Activated CD4-positive, alpha-beta T cell treated with anti-CD3 and anti-CD28 coated beads, Interleukin-2, amount 10 ng/mL, durations not matched to agents 7 days and 5 days (primary cell): ENCODE measurements at regions not wholly inside any gene's neighbourhood (a gene's known extent, or its start where the extent isn't known, plus 50 kb on each side); places are given as distances from the start of the nearest gene placed in this dataset.
"Not testable (repeated sequence)": the region's sequence is repeated elsewhere in the genome, so short reads cannot be mapped to it uniquely, and the experiment has no call there.

ENCODE experiments used
- CTCF ChIA-PET: fragments of 350-600 bp; sonication (Branson Sonifier 250); formaldehyde crosslinking; loops from one replicate; lab custom pipeline; 2021; ENCODE audit warnings: antibody characterized with exemption; lab: Charles Lee
- POLR2A ChIA-PET: fragments of 350-600 bp; sonication (Branson Sonifier 250); formaldehyde crosslinking; loops from one replicate; lab custom pipeline; 2021; ENCODE audit warnings: antibody characterized with exemption; lab: Charles Lee
- DNase-seq: peaks from one replicate; pipeline ENCODE4 v3.0.0-alpha.2; 2020
- H3K27ac Mint-ChIP-seq: one replicate; pipeline ENCODE4 v1.8.0; 2021; ENCODE audit warnings: mild to moderate bottlenecking, moderate library complexity, mixed read lengths
- H3K27me3 Mint-ChIP-seq: one replicate; pipeline ENCODE4 v1.8.0; 2021; ENCODE audit warnings: mixed read lengths
- H3K36me3 Mint-ChIP-seq: one replicate; pipeline ENCODE4 v1.8.0; 2021; ENCODE audit warnings: low read depth, mixed read lengths
- H3K4me1 Mint-ChIP-seq: one replicate; pipeline ENCODE4 v1.8.0; 2021; ENCODE audit warnings: mixed read lengths
- H3K4me3 Mint-ChIP-seq: one replicate; pipeline ENCODE4 v1.8.0; 2021; ENCODE audit warnings: mild to moderate bottlenecking, moderate library complexity, mixed read lengths
- H3K9me3 Mint-ChIP-seq: one replicate; pipeline ENCODE4 v1.8.0; 2021; ENCODE audit warnings: mixed read lengths

DNA sequence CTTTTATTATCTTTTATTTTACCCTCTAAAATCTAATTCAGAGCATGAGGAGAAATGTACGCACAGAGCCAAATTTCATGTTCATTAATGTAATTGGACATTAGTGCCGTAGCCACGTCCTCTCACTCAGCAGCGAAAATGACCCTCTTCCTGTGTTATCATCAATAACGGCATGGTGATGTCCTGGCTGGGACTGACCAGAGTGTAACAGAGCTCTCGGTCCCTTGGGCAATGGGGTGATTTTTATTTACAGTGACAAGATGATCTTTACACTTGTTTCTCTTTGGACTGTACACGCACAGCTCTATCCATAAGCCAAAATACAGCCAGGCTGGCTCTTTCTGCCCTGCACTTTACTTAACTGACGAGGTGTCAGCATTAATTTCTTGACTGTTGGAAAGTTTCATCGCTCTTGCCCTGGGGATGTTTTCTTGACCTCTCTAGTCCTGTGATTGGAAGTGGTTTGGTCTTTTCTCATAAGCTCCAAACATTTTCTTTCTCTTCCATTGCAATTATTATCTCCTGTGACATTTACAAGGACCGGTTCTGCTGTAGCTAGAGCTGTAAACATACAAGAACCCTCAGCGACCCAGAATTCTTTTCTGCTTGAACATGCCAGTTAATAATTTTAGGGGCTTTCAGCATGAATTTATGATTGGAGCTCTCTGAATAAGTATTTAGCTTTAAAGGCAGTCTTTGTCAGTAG, 308.0 kb upstream of the PIK3C3 start:
- H3K4me1 Mint-ChIP-seq = no peaks in the 10 kb centered on the region
- POLR2A ChIA-PET = no interaction called here
- CTCF ChIA-PET = no interaction called here
- no peaks in the 10 kb centered on the region for H3K27me3 Mint-ChIP-seq
- no peak for DNase-seq
- no peaks in the 10 kb centered on the region for H3K36me3 Mint-ChIP-seq
- no peak overlapping the region for H3K27ac Mint-ChIP-seq
- no peaks in the 10 kb centered on the region for H3K9me3 Mint-ChIP-seq
- no peak overlapping the region for H3K4me3 Mint-ChIP-seq

DNA sequence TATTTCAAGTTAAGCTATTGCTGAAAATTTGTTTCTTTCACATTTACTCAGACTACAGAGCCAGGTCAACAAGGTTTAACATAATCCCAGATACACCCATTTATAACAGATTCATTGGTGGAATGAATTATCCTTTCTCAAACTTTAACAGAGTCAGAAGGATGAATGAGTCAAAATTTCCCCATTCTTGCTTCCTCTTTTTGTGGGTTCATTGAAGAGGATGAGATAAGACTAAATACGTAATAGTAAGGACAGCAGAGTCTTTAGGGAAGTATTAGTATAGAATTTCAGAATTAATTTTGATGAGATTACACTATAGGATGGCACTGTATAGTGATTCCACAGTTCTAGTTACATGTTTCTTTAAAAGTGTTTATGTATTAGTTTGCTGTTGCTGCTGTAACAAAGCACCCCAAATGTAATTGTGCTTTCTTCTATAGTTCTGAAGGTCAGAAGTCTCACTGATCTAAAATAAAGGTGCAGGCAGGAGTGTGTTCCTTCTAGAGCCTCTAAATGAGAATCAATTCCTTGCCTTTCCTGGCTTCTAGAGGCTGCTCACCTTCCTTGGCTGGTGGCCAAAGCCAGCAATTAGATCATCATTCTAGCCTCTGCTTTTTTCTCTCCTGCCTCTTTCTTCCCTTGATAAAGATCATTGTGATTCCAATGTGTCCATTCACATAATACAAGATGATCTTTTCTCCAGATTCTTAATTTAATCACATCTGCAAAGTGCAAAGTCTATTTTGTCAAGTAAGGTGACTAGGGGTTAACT, 309.3 kb upstream of the PIK3C3 start:
- Mint-ChIP-seq H3K36me3 (no peaks in the 10 kb centered on the region), H3K27ac (no peak overlapping the region), H3K9me3 (no peaks in the 10 kb centered on the region), H3K27me3 (no peaks in the 10 kb centered on the region), H3K4me3 (no peak overlapping the region), H3K4me1 (no peaks in the 10 kb centered on the region)
- ChIA-PET CTCF (interaction anchor here (0.6 kb wide), 1 partner anchor 104 kb away, joined by 3 read pairs; no protein-coding TSS in a partner anchor), POLR2A (no interaction called here)
- no peak for DNase-seq

DNA sequence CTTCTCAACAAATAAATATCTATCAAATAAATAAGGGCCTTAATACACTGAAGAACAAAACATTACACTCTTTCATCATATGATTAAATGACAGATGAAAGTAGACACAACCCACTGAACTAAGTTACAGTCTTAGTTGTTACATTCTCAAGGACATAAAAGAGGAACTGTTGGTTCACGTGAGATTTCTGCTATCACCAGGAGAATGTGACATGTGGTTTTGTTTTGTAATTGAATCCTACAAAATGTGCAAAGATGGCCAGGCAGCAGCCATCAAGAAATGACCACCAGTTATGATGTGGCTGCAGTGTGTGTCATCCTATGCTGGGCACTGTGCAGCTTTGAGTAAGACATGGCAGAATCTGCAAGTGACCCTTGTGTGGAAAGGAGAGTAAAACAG, 310.6 kb upstream of the PIK3C3 start:
- Mint-ChIP-seq H3K27ac (no peak overlapping the region), H3K27me3 (no peaks in the 10 kb centered on the region), H3K4me1 (no peaks in the 10 kb centered on the region), H3K4me3 (no peak overlapping the region), H3K36me3 (no peaks in the 10 kb centered on the region), H3K9me3 (no peaks in the 10 kb centered on the region)
- CTCF ChIA-PET = no interaction called here
- no peak for DNase-seq
- POLR2A ChIA-PET = no interaction called here

DNA sequence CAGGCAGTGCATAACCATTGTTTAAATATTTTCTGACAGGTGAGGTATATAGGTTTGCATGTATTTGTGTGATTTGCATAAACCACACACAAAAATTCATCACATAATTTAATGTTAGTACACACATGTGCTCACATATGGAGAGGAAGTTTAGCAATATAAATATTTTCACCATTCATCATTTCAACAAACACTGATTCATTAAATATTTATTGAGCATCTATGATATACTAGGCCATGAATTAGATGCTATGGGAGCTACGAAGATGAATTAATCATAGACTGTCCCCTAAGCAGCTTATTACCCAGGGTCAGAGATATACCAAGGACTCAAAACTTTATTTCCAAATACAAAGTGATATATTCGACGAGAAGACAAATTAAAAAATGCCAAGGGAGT, 311.6 kb upstream of the PIK3C3 start:
- Mint-ChIP-seq H3K4me3 (no peak overlapping the region), H3K4me1 (no peaks in the 10 kb centered on the region), H3K36me3 (no peaks in the 10 kb centered on the region), H3K27me3 (no peaks in the 10 kb centered on the region), H3K9me3 (no peaks in the 10 kb centered on the region), H3K27ac (no peak overlapping the region)
- DNase-seq = no peak
- CTCF ChIA-PET = no interaction called here
- POLR2A ChIA-PET = no interaction called here

DNA sequence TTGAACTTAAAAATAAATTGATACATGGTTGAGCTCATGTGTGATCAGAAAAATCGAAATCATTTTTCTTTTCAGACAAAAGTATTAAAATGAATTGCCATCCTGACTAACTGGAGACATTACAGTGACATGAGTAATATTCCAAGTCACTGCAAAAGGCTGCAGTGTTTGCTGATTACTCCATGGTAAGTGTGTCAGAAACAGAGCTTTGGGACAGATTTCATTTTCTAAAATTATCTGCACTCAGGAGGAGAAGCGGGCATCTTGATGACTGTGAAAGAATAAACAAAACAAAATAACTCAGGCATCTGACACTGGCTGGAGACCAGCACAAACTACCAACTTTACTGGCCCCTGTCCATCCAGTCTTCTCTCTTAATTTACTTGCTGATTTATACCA, 312.3 kb upstream of the PIK3C3 start:
- no peaks in the 10 kb centered on the region for H3K9me3 Mint-ChIP-seq
- ChIA-PET POLR2A (no interaction called here), CTCF (no interaction called here)
- H3K4me3 Mint-ChIP-seq = no peak overlapping the region
- DNase-seq = no peak
- H3K27ac Mint-ChIP-seq = no peak overlapping the region
- no peaks in the 10 kb centered on the region for H3K27me3 Mint-ChIP-seq
- no peaks in the 10 kb centered on the region for H3K4me1 Mint-ChIP-seq
- H3K36me3 Mint-ChIP-seq = no peaks in the 10 kb centered on the region

DNA sequence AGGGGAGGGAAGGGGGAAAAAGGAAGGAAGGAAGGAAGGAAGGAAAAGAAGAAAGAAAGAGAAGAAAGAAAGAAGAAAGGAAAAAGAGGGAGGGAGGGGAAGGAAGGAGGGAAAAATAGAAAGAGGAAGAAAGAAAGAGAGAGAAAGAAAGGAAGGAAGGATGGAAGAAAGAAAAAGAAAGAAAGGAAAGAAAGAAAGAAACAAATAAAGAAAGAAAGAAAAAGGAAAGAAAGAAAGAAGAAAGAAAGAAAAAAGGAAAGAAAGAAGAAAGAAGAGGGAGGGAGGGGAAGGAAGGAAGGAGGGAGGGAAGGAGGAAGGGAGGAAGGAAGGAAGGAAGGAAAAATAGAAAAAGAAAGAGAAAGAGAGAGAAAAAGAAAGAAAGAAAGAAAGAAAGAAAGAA, 315.8 kb upstream of the PIK3C3 start:
- CTCF ChIA-PET = no interaction called here
- H3K27me3 Mint-ChIP-seq = no peaks in the 10 kb centered on the region
- H3K4me1 Mint-ChIP-seq = no peaks in the 10 kb centered on the region

DNA sequence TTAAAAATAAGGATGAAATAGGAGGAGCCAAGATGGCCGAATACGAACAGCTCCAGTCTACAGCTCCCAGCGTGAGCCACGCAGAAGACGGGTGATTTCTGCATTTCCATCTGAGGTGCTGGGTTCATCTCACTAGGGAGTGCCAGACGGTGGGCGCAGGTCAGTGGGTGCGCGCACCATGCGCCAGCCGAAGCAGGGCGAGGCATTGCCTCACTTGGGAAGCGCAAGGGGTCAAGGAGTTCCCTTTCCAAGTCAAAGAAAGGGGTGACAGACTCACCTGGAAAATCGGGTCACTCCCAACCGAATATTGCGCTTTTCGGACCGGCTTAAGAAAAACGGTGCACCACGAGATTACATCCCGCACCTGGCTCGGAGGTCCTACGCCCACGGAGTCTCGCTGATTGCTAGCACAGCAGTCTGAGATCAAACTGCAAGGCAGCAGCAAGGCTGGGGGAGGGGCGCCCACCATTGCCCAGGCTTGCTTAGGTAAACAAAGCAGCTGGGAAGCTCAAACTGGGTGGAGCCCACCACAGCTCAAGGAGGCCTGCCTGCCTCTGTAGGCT, 323.2 kb upstream of the PIK3C3 start:
- H3K27ac Mint-ChIP-seq, H3K4me3 Mint-ChIP-seq, CTCF ChIA-PET, H3K9me3 Mint-ChIP-seq, POLR2A ChIA-PET, H3K4me1 Mint-ChIP-seq, H3K27me3 Mint-ChIP-seq, H3K36me3 Mint-ChIP-seq, DNase-seq: not testable (repeated sequence)

More for the DNA sequence above, 315.8 kb upstream of the PIK3C3 start:
- Mint-ChIP-seq H3K27ac (no peak overlapping the region), H3K4me3 (no peak overlapping the region), H3K36me3 (no peaks in the 10 kb centered on the region), H3K9me3 (no peaks in the 10 kb centered on the region)
- no peak for DNase-seq
- POLR2A ChIA-PET = no interaction called here

DNA sequence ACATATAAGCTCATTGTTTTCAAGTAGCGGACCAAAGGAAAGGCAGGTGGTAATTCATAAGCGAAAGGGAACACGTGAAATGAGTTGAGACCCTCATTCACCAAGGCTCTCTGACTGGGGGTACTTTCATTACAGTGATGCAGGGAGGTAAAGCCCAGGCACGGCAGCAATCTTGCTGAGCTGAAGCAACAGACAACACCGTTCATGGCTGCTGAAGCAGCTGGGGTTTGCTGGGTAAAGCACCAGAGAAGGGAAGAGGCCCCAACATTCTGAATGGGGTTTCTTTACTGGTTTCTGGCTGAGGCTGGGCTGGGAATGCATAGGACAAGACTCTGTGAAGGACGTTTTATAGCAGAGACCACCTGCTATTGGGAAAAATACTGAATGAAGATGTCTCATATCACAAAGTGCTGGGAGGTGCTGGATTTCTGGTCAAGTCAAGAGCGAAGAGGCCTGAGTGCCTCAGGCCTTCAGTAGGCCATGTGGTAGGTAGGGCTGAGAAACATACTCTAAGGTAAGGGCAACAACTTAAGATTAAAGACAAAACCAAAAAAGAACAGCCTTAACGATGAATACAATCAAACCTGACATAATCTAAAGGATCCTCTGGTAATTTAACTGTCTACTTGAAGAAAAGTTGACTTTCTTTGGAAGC, 324.7 kb upstream of the PIK3C3 start:
- H3K4me3 Mint-ChIP-seq = no peak overlapping the region
- CTCF ChIA-PET = no interaction called here
- no peaks in the 10 kb centered on the region for H3K9me3 Mint-ChIP-seq
- no peak overlapping the region for H3K27ac Mint-ChIP-seq
- H3K4me1 Mint-ChIP-seq = no peaks in the 10 kb centered on the region
- H3K27me3 Mint-ChIP-seq = no peaks in the 10 kb centered on the region
- H3K36me3 Mint-ChIP-seq = no peaks in the 10 kb centered on the region
- POLR2A ChIA-PET = no interaction called here
- no peak for DNase-seq

DNA sequence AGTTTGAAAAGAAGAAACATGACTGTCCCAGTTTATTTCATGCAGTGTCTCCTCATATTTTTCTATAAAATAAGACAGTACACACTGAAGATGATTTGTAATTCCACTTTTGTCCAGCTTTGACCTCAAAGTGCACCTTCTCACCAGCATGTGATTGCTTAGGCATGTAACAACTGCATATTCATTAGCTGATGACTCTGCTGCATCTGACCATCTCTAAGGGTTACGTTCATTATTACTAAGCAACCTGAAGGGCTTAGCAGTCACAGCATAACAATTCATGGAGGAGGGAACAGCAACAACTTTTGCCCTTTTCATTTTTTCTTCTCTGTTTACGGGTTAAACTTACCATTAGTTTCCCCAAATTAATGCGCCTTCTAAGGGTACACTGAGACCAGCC, 330.6 kb upstream of the PIK3C3 start:
- H3K9me3 Mint-ChIP-seq = no peaks in the 10 kb centered on the region
- H3K4me1 Mint-ChIP-seq = no peaks in the 10 kb centered on the region
- ChIA-PET CTCF (no interaction called here), POLR2A (no interaction called here)
- H3K27me3 Mint-ChIP-seq = no peaks in the 10 kb centered on the region
- no peak overlapping the region for H3K27ac Mint-ChIP-seq
- H3K4me3 Mint-ChIP-seq = no peak overlapping the region
- H3K36me3 Mint-ChIP-seq = no peaks in the 10 kb centered on the region
- DNase-seq = no peak

DNA sequence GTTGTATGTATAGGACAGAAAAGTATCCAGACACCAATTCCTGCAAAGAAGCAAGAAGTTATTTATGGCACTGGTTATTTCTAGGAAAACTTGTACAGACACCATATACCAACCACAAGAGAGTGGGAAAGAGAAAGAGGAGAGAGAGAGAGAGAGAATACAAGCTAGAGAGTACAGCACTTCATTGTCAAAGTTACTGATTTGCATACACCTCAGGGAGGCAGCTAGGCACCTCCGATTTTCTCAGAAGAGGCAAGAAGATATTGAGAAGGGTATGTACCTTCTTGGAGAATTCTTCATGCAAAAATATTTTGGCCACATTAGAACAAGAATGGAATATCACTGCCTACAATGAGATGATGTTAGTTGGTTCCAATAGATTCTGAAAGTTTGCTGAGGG, 333.9 kb upstream of the PIK3C3 start:
- POLR2A ChIA-PET = no interaction called here
- Mint-ChIP-seq H3K27me3 (no peaks in the 10 kb centered on the region), H3K4me1 (no peaks in the 10 kb centered on the region), H3K9me3 (no peaks in the 10 kb centered on the region), H3K27ac (no peak overlapping the region), H3K36me3 (no peaks in the 10 kb centered on the region), H3K4me3 (no peak overlapping the region)
- DNase-seq = no peak
- CTCF ChIA-PET = no interaction called here

DNA sequence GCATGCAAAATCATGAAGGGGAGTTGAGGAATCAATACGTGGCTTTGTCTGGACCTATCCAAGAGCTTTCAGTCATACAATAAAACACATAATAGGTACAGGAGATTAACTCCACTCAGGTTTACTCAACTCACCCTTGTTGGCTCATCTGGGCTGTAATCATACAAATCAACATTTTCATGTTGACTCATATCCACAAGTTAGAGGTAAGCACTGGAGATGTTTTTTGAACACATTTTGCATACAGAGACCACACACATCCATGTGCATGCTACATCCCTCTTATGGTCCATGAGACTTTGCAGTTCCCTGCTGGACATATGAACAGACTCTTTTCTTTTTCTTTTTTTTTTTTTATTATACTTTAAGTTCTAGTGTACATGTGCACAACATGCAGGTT, 336.9 kb upstream of the PIK3C3 start:
- DNase-seq = no peak
- Mint-ChIP-seq H3K9me3 (peaks cover 2% of the 10 kb centered on the region), H3K4me3 (no peak overlapping the region), H3K36me3 (no peaks in the 10 kb centered on the region), H3K27me3 (no peaks in the 10 kb centered on the region), H3K27ac (no peak overlapping the region), H3K4me1 (no peaks in the 10 kb centered on the region)
- ChIA-PET CTCF (no interaction called here), POLR2A (no interaction called here)

DNA sequence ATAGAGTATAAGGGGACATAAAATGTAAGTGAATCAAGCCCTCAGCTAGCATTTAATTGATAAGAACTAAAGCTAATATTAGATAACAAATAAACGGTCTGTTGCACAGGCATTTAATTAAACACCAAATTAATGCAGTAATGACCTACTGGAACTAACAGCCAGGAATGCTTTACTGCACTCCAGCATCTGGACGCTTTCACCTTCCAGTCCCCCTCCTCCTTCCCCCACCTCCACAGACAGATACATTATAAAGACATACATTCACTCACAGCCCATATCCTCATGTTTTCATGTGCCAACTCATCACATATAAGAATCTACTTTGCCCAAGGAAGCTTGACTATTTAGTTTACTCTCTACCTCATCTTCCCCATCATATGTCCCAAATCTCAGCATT, 337.4 kb upstream of the PIK3C3 start:
- Mint-ChIP-seq H3K4me3 (no peak overlapping the region), H3K9me3 (peaks cover 2% of the 10 kb centered on the region), H3K27ac (no peak overlapping the region), H3K4me1 (no peaks in the 10 kb centered on the region), H3K27me3 (no peaks in the 10 kb centered on the region), H3K36me3 (no peaks in the 10 kb centered on the region)
- CTCF ChIA-PET = no interaction called here
- POLR2A ChIA-PET = no interaction called here
- DNase-seq = no peak

DNA sequence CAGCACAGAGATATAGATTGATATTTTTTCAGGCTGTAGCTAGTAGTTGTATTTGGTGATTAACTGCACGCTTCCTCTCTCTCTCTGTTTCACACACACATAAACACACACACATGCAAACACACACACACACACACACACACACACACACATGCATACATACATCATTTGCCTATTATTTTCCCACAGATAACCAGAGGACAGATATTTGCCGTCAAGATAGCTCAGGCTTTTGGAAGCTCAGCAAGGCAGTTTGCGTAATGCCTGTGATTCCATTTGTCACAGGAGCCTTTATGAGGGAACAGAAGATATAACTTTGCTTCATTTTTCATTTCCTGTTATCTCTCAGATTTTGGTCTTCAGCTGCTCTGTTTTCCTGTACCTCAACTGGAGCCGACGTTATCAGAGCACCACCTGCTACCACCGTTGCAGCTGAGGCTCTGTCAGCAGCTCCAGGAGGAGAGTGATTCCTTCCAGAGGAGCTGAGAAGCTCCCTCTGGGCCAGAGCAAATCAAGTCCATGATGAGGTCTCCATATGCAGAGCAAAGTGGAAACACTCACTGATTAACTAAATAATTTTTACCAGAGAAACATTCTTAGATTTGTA, 341.9 kb upstream of the PIK3C3 start:
- Mint-ChIP-seq H3K9me3 (peaks cover 13% of the 10 kb centered on the region), H3K27me3 (no peaks in the 10 kb centered on the region), H3K4me3 (no peak overlapping the region), H3K4me1 (no peaks in the 10 kb centered on the region), H3K36me3 (no peaks in the 10 kb centered on the region), H3K27ac (no peak overlapping the region)
- no peak for DNase-seq
- POLR2A ChIA-PET = no interaction called here
- CTCF ChIA-PET = no interaction called here
